HEK293T (cell line): ENCODE measurements at regions not wholly inside any gene's neighbourhood (a gene's known extent, or its start where the extent isn't known, plus 50 kb on each side); places are given as distances from the start of the nearest gene placed in this dataset.

Source experiments
- CTCF ChIA-PET: fragments of 350-600 bp; formaldehyde crosslinking; extraction: SDS; loops from one replicate; lab custom pipeline; 2021; ENCODE audit warnings: antibody characterized with exemption, inconsistent platforms; lab: Yijun Ruan, JAX
- POLR2A ChIA-PET: fragments of 350-600 bp; formaldehyde crosslinking; extraction: SDS; loops from one replicate; lab custom pipeline; 2020; ENCODE audit warnings: antibody characterized with exemption, inconsistent platforms; lab: Yijun Ruan, JAX
- DNase-seq: peaks from one replicate; pipeline ENCODE4 v3.0.0; 2012; ENCODE audit warnings: mixed read lengths; ENCODE audit errors: extremely low spot score
- ARNT ChIP-seq: fragments of 450-650 bp; IDR thresholded peaks from 2 replicates; pipeline ENCODE4 v1.6.1; 2017; ENCODE audit warnings: mild to moderate bottlenecking
- BHLHE40 ChIP-seq: fragments of 450-650 bp; IDR thresholded peaks from 2 replicates; pipeline ENCODE4 v1.6.1; 2016; ENCODE audit warnings: mild to moderate bottlenecking, moderate library complexity, borderline replicate concordance
- CTBP1 ChIP-seq: fragments of 450-650 bp; IDR thresholded peaks from 2 replicates; pipeline ENCODE4 v1.6.1; 2016; ENCODE audit warnings: borderline replicate concordance
- ELF4 ChIP-seq: fragments of 450-650 bp; IDR thresholded peaks from 2 replicates; pipeline ENCODE4 v1.6.1; 2017; ENCODE audit warnings: antibody characterized with exemption
- FOXA1 ChIP-seq: fragments of 450-650 bp; IDR thresholded peaks from 2 replicates; pipeline ENCODE4 v1.6.1; 2016; ENCODE audit warnings: mild to moderate bottlenecking
- FOXK2 ChIP-seq: fragments of 450-650 bp; IDR thresholded peaks from 2 replicates; pipeline ENCODE4 v1.6.1; 2016; ENCODE audit warnings: mild to moderate bottlenecking
- FOXM1 ChIP-seq: fragments of 450-650 bp; IDR thresholded peaks from 2 replicates; pipeline ENCODE4 v1.6.1; 2017; ENCODE audit warnings: mild to moderate bottlenecking, borderline replicate concordance
- HDGF ChIP-seq: fragments of 450-650 bp; IDR thresholded peaks from 2 replicates; pipeline ENCODE4 v1.6.1; 2017; ENCODE audit warnings: antibody characterized with exemption, borderline replicate concordance
- L3MBTL2 ChIP-seq: fragments of 450-650 bp; conservative IDR thresholded peaks from 2 replicates; pipeline ENCODE4 v1.6.1; 2016; ENCODE audit warnings: mild to moderate bottlenecking
- LEF1 ChIP-seq: fragments of 450-650 bp; IDR thresholded peaks from 2 replicates; pipeline ENCODE4 v1.6.1; 2017; ENCODE audit warnings: mild to moderate bottlenecking, borderline replicate concordance
- NFRKB ChIP-seq: fragments of 450-650 bp; IDR thresholded peaks from 2 replicates; pipeline ENCODE4 v1.6.1; 2016; ENCODE audit warnings: mild to moderate bottlenecking, moderate library complexity
- SP1 ChIP-seq: fragments of 450-650 bp; IDR thresholded peaks from 2 replicates; pipeline ENCODE4 v1.6.1; 2017
- SUZ12 ChIP-seq: fragments of 450-650 bp; IDR thresholded peaks from 2 replicates; pipeline ENCODE4 v1.6.1; 2016; ENCODE audit warnings: mild to moderate bottlenecking
- TARDBP ChIP-seq: fragments of 450-650 bp; IDR thresholded peaks from 2 replicates; pipeline ENCODE4 v1.6.1; 2016
- ZNF384 ChIP-seq: fragments of 450-650 bp; IDR thresholded peaks from 2 replicates; pipeline ENCODE4 v1.6.1; 2016
- TF ChIP-seq, protein P1 (sequence below): fragments of 450-650 bp; IDR thresholded peaks from 2 replicates; pipeline ENCODE4 v1.6.1; 2016

DNA sequence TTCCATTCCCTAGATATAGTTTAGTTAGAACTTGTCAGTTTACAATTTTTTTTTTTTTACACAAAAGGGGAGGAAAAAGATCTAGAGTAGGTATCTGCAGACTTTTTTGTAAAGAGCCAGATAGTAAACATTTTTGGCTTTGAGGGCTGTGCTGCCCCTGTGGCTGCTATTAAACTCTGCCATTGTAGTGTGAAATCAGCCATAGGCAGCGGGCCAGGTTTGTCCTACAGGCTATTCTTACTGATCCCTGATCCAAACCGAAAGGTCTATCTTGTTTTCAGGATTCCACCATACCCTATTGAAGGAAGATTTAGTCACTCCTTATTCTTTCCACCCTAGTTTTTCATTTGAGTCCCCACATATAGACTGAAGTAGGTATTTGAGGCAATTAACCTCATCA lies 203.4 kb downstream of the RND3 start:
- DNase-seq = no peak
- ChIA-PET CTCF (no interaction called here), POLR2A (no interaction called here)
- no peak for TF ChIP-seq ZNF384
- no peak for TF ChIP-seq SUZ12
- no peak for TF ChIP-seq FOXK2
- TF ChIP-seq CTBP1 = no peak
- TF ChIP-seq ELF4 = no peak
- no peak for TF ChIP-seq SP1
- no peak for TF ChIP-seq FOXA1
- TF ChIP-seq L3MBTL2 = no peak
- TF ChIP-seq TARDBP = no peak
- TF ChIP-seq BHLHE40 = no peak
- no peak for TF ChIP-seq HDGF
- no peak for TF ChIP-seq LEF1
- no peak for TF ChIP-seq ARNT
- TF ChIP-seq, protein P1, sequence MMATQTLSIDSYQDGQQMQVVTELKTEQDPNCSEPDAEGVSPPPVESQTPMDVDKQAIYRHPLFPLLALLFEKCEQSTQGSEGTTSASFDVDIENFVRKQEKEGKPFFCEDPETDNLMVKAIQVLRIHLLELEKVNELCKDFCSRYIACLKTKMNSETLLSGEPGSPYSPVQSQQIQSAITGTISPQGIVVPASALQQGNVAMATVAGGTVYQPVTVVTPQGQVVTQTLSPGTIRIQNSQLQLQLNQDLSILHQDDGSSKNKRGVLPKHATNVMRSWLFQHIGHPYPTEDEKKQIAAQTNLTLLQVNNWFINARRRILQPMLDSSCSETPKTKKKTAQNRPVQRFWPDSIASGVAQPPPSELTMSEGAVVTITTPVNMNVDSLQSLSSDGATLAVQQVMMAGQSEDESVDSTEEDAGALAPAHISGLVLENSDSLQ = no peak
- no peak for TF ChIP-seq FOXM1
- TF ChIP-seq NFRKB = no peak

DNA sequence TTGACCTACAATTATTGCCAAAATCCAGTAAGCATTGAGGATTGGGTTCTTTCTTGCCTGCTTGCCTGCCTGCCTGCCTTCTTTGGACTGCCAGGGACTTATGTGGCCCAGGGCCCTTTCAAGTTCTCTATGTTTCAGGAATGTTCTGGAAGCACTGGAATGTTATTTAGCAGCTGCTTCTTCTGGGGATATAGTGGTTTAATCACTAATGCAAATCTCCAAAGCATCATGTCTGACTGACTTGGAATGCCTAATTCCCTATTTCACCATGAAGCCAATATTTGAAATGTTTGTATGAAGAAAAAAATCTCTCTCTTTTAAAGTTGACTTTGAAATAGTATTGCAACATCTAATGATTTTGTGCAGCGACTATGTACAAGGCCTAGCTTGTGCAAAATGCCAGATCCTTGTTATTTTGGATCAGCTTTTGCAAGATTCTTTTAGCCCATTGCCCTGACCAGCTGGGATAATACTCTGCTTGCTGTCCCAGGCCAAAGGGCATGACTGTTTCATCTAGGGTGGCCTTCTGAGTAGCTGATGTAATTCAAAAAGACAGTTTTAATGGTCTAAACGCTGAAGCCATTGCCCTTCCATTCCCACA lies 204.6 kb downstream of the RND3 start:
- TF ChIP-seq FOXA1 (no peak), NFRKB (no peak), LEF1 (no peak), TARDBP (no peak), SUZ12 (no peak), CTBP1 (no peak), ELF4 (no peak), ARNT (no peak), SP1 (no peak), HDGF (no peak), FOXK2 (no peak), FOXM1 (no peak), L3MBTL2 (no peak), ZNF384 (no peak), BHLHE40 (no peak)
- TF ChIP-seq, protein P1 = no peak
- CTCF ChIA-PET = no interaction called here

GRCh38 chr2:150282357-150282756 lies 205.1 kb downstream of the RND3 start:
- no peak for TF ChIP-seq LEF1
- TF ChIP-seq TARDBP = no peak
- no peak for TF ChIP-seq BHLHE40
- CTCF ChIA-PET = no interaction called here
- POLR2A ChIA-PET = no interaction called here
- no peak for DNase-seq

More for the DNA sequence above, 204.6 kb downstream of the RND3 start:
- POLR2A ChIA-PET = no interaction called here
- no peak for DNase-seq

DNA sequence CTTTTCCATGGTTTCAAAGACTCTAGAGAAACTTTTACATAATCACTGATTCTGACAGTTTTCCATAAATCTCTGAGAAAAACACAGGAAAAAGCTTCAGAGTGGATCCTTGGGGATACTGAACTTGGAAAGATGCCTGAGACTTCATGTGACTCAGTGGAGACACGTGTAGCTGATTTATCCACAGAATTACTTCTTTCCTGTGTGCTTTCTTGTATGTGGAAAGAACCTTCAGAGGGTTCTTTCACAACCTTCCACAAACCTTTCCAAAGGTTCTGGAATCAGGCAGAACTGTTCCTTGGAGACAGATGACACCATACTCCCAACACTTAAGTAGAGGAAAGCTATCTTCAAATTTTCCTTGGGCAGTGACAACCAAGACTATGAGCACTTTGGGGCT lies 207.2 kb downstream of the RND3 start:
- ChIA-PET CTCF (interaction anchor here (1.2 kb wide), 1 partner anchor 79 kb away, joined by 5 read pairs; no protein-coding TSS in a partner anchor), POLR2A (no interaction called here)
- DNase-seq = no peak
- TF ChIP-seq BHLHE40 = no peak
- no peak for TF ChIP-seq ARNT
- no peak for TF ChIP-seq TARDBP
- no peak for TF ChIP-seq NFRKB
- TF ChIP-seq HDGF = no peak
- TF ChIP-seq L3MBTL2 = no peak
- TF ChIP-seq LEF1 = no peak
- no peak for TF ChIP-seq ELF4
- no peak for TF ChIP-seq SP1
- TF ChIP-seq SUZ12 = no peak
- TF ChIP-seq, protein P1 = no peak
- TF ChIP-seq FOXK2 = no peak
- TF ChIP-seq FOXM1 = no peak
- TF ChIP-seq FOXA1 = no peak
- TF ChIP-seq CTBP1 = no peak
- TF ChIP-seq ZNF384 = no peak

DNA sequence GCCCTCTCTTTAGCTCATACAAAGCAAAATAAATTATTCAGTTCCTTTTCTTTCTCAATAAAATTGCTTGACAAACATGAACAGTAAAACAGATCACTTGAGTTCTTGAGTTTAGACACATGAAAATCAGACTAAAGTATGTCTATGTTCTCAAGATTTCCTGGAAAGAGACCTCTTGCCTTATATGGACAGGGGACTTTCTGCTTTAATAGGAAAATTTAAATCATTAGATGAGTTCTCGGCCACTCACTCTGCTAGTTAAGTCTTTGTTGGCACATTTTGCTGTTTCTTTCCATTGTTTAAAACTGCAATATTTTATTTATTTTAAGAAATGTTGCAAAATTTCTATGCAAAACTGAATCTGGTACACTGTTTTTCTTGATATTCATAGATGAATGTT lies 207.8 kb downstream of the RND3 start:
- DNase-seq = no peak
- ChIA-PET POLR2A (no interaction called here), CTCF (interaction anchor here (1.2 kb wide), 1 partner anchor 78 kb away, joined by 5 read pairs; no protein-coding TSS in a partner anchor)
- TF ChIP-seq, protein P1 = no peak
- TF ChIP-seq NFRKB (no peak), SP1 (no peak), BHLHE40 (no peak), ELF4 (no peak), FOXA1 (no peak), LEF1 (no peak), ARNT (no peak), SUZ12 (no peak), L3MBTL2 (no peak)

GRCh38 chr2:150276737-150277136 lies 210.7 kb downstream of the RND3 start:
- DNase-seq = no peak
- TF ChIP-seq NFRKB = no peak
- ChIA-PET POLR2A (no interaction called here), CTCF (no interaction called here)
